D721Med (cell line): ENCODE measurements at regions not wholly inside any gene's neighbourhood (a gene's known extent, or its start where the extent isn't known, plus 50 kb on each side); places are given as distances from the start of the nearest gene placed in this dataset.

Experiments used
- DNase-seq: peaks from one replicate; pipeline ENCODE4 v3.0.0; 2011; ENCODE audit warnings: low spot score; ENCODE audit not compliant: insufficient read length
- FAIRE-seq: peaks from 2 replicates; lab custom pipeline; 2011; peaks lifted over from hg19 to GRCh38; lab: Jason Lieb, UNC
- CTCF ChIP-seq: IDR thresholded peaks from 2 replicates; pipeline ENCODE4 v1.5.1; 2012; ENCODE audit warnings: mild to moderate bottlenecking, control low read depth; ENCODE audit not compliant: insufficient read depth; ENCODE audit errors: missing control alignments

- no peak for TF ChIP-seq CTCF
- FAIRE-seq (no peak), DNase-seq (no peak)
Observed at GRCh38 chr11:92727123-92727522, 242.3 kb upstream of the MTNR1B start.

- no peak for TF ChIP-seq CTCF
- DNase-seq (no peak), FAIRE-seq (no peak)
Observed at GRCh38 chr11:92727769-92728168, 241.7 kb upstream of the MTNR1B start.

- FAIRE-seq (peak; percentile 97), DNase-seq (no peak)
- no peak for TF ChIP-seq CTCF
Observed at GRCh38 chr11:92728628-92729027, 240.8 kb upstream of the MTNR1B start.

GRCh38 chr11:92735039-92735438, 234.4 kb upstream of the MTNR1B start:
- TF ChIP-seq CTCF, result peak; percentile 34
- DNase-seq, result no peak
- FAIRE-seq, result no peak

- FAIRE-seq, result no peak
Observed at GRCh38 chr11:92738276-92738675, 231.2 kb upstream of the MTNR1B start.

GRCh38 chr11:92739041-92739440, 230.4 kb upstream of the MTNR1B start:
- DNase-seq (no peak), FAIRE-seq (no peak)
- no peak for TF ChIP-seq CTCF

More at GRCh38 chr11:92738276-92738675, 231.2 kb upstream of the MTNR1B start:
- TF ChIP-seq CTCF, result no peak
- DNase-seq, result no peak

GRCh38 chr11:92739491-92739890, 230.0 kb upstream of the MTNR1B start:
- TF ChIP-seq CTCF, result no peak
- no peak for DNase-seq
- no peak for FAIRE-seq
